Skeletal muscle tissue (tissue), 3 donors: ENCODE measurements at regions not wholly inside any gene's neighbourhood (a gene's known extent, or its start where the extent isn't known, plus 50 kb on each side); places are given as distances from the start of the nearest gene placed in this dataset.

Source experiments
- H3K27ac ChIP-seq: one replicate; pipeline ENCODE4 v1.7.0; 2013; ENCODE audit warnings: mild to moderate bottlenecking, low read depth, low read length, inconsistent platforms
- H3K27me3 ChIP-seq, 3 donors: one replicate each; pipeline ENCODE4 v1.7.0; 2013; ENCODE audit warnings: low read length in 3 of 3; ENCODE audit not compliant: control insufficient read depth in 3 of 3, insufficient read depth in 3 of 3
- H3K36me3 ChIP-seq, 3 donors: one replicate each; pipeline ENCODE4 v1.7.0; 2013; ENCODE audit warnings: low read length in 3 of 3; ENCODE audit not compliant: control insufficient read depth in 3 of 3, insufficient read depth in 3 of 3
- H3K4me1 ChIP-seq, 3 donors: one replicate each; pipeline ENCODE4 v1.7.0; 2013; ENCODE audit warnings: low read length in 3 of 3, mild to moderate bottlenecking in 3 of 3; ENCODE audit not compliant: control insufficient read depth in 3 of 3, insufficient read depth in 3 of 3
- H3K4me3 ChIP-seq, 3 donors: one replicate each; pipeline ENCODE4 v1.7.0; 2013; ENCODE audit warnings: low read length in 3 of 3
- H3K9ac ChIP-seq, 3 donors: one replicate each; pipeline ENCODE4 v1.7.0; 2013; ENCODE audit warnings: low read length in 3 of 3, mild to moderate bottlenecking in 3 of 3, moderate library complexity in 2 of 3, low read depth in 1 of 3
- H3K9me3 ChIP-seq, 3 donors: one replicate each; pipeline ENCODE4 v1.7.0; 2013; ENCODE audit warnings: low read length in 3 of 3; ENCODE audit not compliant: control insufficient read depth in 3 of 3
- donor health status: Osteomylitis.

GRCh38 chr21:36532769-36533467 is 53.0 kb upstream of the CLDN14 start:
- H3K4me3 ChIP-seq: no peak overlapping the region
- H3K36me3 ChIP-seq: no peaks in the 10 kb centered on the region
- no peaks in the 10 kb centered on the region for H3K9me3 ChIP-seq
- no peak overlapping the region for H3K9ac ChIP-seq
- no peak overlapping the region for H3K27ac ChIP-seq
- no peaks in the 10 kb centered on the region for H3K4me1 ChIP-seq
- peaks cover 4 to 24% (median 21%) of the 10 kb centered on the region in 3 donors for H3K27me3 ChIP-seq

GRCh38 chr21:36533468-36533848 is 53.5 kb upstream of the CLDN14 start:
- Histone ChIP-seq H3K27ac (no peak overlapping the region), H3K9ac (no peak overlapping the region), H3K36me3 (no peaks in the 10 kb centered on the region), H3K9me3 (no peaks in the 10 kb centered on the region), H3K4me3 (no peak overlapping the region), H3K27me3 (peaks cover 4 to 22% (median 20%) of the 10 kb centered on the region in 3 donors), H3K4me1 (no peaks in the 10 kb centered on the region)

- Histone ChIP-seq H3K36me3 (no peaks in the 10 kb centered on the region), H3K4me3 (no peak overlapping the region), H3K9ac (no peak overlapping the region), H3K4me1 (no peaks in the 10 kb centered on the region), H3K27ac (no peak overlapping the region), H3K9me3 (no peaks in the 10 kb centered on the region), H3K27me3 (peaks cover 10 to 24% (median 16%) of the 10 kb centered on the region in 3 donors)
These were observed 54.7 kb upstream of the CLDN14 start for GRCh38 chr21:36534656-36535055.

GRCh38 chr21:36535618-36536241 is 55.8 kb upstream of the CLDN14 start:
- no peaks in the 10 kb centered on the region for H3K9me3 ChIP-seq

GRCh38 chr21:36538761-36539160 is 58.8 kb upstream of the CLDN14 start:
- Histone ChIP-seq H3K27ac (no peak overlapping the region), H3K36me3 (no peaks in the 10 kb centered on the region), H3K27me3 (peaks cover 18 to 36% (median 22%) of the 10 kb centered on the region in 3 donors), H3K9ac (no peak overlapping the region), H3K9me3 (no peaks in the 10 kb centered on the region), H3K4me3 (no peak overlapping the region), H3K4me1 (no peaks in the 10 kb centered on the region)

More at GRCh38 chr21:36535618-36536241, 55.8 kb upstream of the CLDN14 start:
- Histone ChIP-seq H3K36me3 (no peaks in the 10 kb centered on the region), H3K4me1 (no peaks in the 10 kb centered on the region), H3K27ac (no peak overlapping the region), H3K9ac (no peak overlapping the region), H3K4me3 (no peak overlapping the region), H3K27me3 (peaks cover 11 to 27% (median 16%) of the 10 kb centered on the region in 3 donors)

GRCh38 chr21:36539434-36540150 is 59.7 kb upstream of the CLDN14 start:
- Histone ChIP-seq H3K4me1 (no peaks in the 10 kb centered on the region), H3K27me3 (peaks cover 18 to 41% (median 18%) of the 10 kb centered on the region in 3 donors)

GRCh38 chr21:36540700-36541099 is 60.8 kb upstream of the CLDN14 start:
- Histone ChIP-seq H3K27me3 (peaks cover 16 to 39% (median 18%) of the 10 kb centered on the region in 3 donors), H3K36me3 (no peaks in the 10 kb centered on the region), H3K4me1 (no peaks in the 10 kb centered on the region), H3K9me3 (no peaks in the 10 kb centered on the region), H3K9ac (no peak overlapping the region), H3K27ac (no peak overlapping the region), H3K4me3 (no peak overlapping the region)

More at GRCh38 chr21:36539434-36540150, 59.7 kb upstream of the CLDN14 start:
- no peaks in the 10 kb centered on the region for H3K36me3 ChIP-seq
- H3K9me3 ChIP-seq: no peaks in the 10 kb centered on the region
- no peak overlapping the region for H3K4me3 ChIP-seq
- H3K27ac ChIP-seq: no peak overlapping the region
- no peak overlapping the region for H3K9ac ChIP-seq

- Histone ChIP-seq H3K9me3 (no peaks in the 10 kb centered on the region), H3K9ac (no peak overlapping the region), H3K36me3 (no peaks in the 10 kb centered on the region), H3K4me1 (no peaks in the 10 kb centered on the region), H3K27me3 (peaks cover 13 to 35% (median 14%) of the 10 kb centered on the region in 3 donors), H3K27ac (no peak overlapping the region), H3K4me3 (no peak overlapping the region)
These were observed 61.8 kb upstream of the CLDN14 start for GRCh38 chr21:36541721-36542139.

GRCh38 chr21:36542312-36543101 is 62.6 kb upstream of the CLDN14 start:
- H3K27me3 ChIP-seq: peaks cover 14 to 35% (median 14%) of the 10 kb centered on the region in 3 donors
- H3K4me3 ChIP-seq: no peak overlapping the region
- H3K36me3 ChIP-seq: no peaks in the 10 kb centered on the region
- H3K4me1 ChIP-seq: no peaks in the 10 kb centered on the region
- H3K27ac ChIP-seq: no peak overlapping the region
- H3K9ac ChIP-seq: no peak overlapping the region
- H3K9me3 ChIP-seq: no peaks in the 10 kb centered on the region
